ENCODE measurements at regions not wholly inside any gene's neighbourhood (a gene's known extent, or its start where the extent isn't known, plus 50 kb on each side); places are given as distances from the start of the nearest gene placed in this dataset.

DNA sequence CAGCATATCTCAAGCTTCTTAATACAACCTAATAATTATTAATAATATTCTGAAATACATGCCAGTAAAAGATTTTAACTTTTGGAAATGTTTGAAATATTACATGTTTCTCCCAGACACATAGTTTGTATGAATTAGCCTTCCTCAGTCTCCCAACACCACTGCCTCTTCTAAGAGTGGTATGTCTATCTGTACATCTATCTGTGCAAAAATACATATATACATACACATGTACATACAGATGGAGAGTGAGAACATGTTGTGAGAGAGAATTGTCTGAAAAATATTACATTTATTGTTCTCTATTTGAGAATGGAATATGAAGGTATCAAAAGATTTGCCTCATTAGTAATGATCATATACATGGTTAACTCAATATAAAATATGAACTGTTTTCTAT is 1567.2 kb upstream of the PRR20A start:
- TF ChIP-seq POLR2A (IDR thresholded peaks at IDR 0.05; ENCODE audit: low read depth, low read length) (no peak), POLR2AphosphoS5 (IDR thresholded peaks at IDR 0.05; ENCODE audit: low read depth, low read length) (no peak), SPI1 (IDR thresholded peaks at IDR 0.05; ENCODE audit: low read depth, low read length) (no peak), TAF1 (IDR thresholded peaks at IDR 0.05; ENCODE audit: low read depth, low read length) (no peak)
